Testis (tissue), 2 donors: ENCODE measurements at regions not wholly inside any gene's neighbourhood (a gene's known extent, or its start where the extent isn't known, plus 50 kb on each side); places are given as distances from the start of the nearest gene placed in this dataset.
A peak's percentile ranks its signal among the peaks of the same experiment; 100 is the strongest.

Experiments used
- DNase-seq: peaks from one replicate; pipeline ENCODE4 v3.0.0-alpha.2; 2019
- H3K27ac ChIP-seq, 2 donors: fragments of 200-600 bp; sonication (generic); one replicate each; pipeline ENCODE4 v1.5.1; 2019
- H3K27me3 ChIP-seq: fragments of 200-600 bp; sonication (generic); one replicate; pipeline ENCODE4 v1.5.1; 2019
- H3K36me3 ChIP-seq: fragments of 200-600 bp; sonication (generic); one replicate; pipeline ENCODE4 v1.5.1; 2017; ENCODE audit warnings: low read depth; ENCODE audit errors: missing control alignments
- H3K4me1 ChIP-seq: fragments of 200-600 bp; sonication (generic); one replicate; pipeline ENCODE4 v1.5.1; 2019
- H3K4me3 ChIP-seq, 2 donors: fragments of 200-600 bp; sonication (generic); one replicate each; pipeline ENCODE4 v1.5.1; 2017 to 2019
- H3K9me3 ChIP-seq: fragments of 200-600 bp; sonication (generic); one replicate; pipeline ENCODE4 v1.5.1; 2017
- POLR2A ChIP-seq: fragments of 450-650 bp; IDR thresholded peaks from one replicate; pipeline ENCODE4 v1.6.1; 2017; ENCODE audit warnings: antibody characterized with exemption, mild to moderate bottlenecking, moderate library complexity
- WGBS, 2 donors: methylation state at CpG; one replicate each; pipeline ENCODE4 v1.1.5; 2018; 5-methylcytosine and 5-hydroxymethylcytosine counted together
- intact Hi-C: fragments of 100-400 bp; cut with DNase I; formaldehyde crosslinking; loops from one replicate; pipeline ENCODE4 v1.15.1; 2023; ENCODE audit warnings: low total_unique reads
- TF ChIP-seq, protein P1 (sequence below), 3 experiments: fragments of 450-650 bp in 2 of 3; fragments of 200-600 bp in 1 of 3; sonication (generic) in 1 of 3; IDR thresholded peaks; one replicate each; pipeline ENCODE4 v1.5.1; 2016 to 2019; ENCODE audit warnings: antibody characterized with exemption in 3 of 3, mild to moderate bottlenecking in 2 of 3, moderate library complexity in 1 of 3

DNA sequence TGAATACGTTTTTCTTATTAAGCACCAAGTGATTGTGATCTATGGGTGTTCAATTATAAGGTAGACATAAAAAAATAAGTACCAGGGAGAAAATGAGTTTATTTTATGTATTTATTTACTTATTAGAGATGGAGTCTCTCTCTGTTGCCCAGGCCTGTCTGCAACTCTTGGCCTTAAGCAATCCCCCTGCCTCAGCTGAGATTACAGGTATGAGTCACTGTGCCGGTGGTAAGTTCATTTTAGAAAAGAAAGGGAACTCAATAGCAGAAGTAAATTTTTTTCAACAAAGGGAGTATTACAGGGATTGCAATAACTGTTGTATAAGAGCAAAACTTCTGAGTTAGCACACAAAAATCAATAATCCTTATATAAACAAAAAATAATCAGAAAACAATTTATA, 98.7 kb upstream of the FUT9 start:
- Histone ChIP-seq H3K4me1 (no peaks in the 10 kb centered on the region), H3K4me3 (no peak overlapping the region), H3K27me3 (no peaks in the 10 kb centered on the region), H3K27ac (no peak overlapping the region), H3K36me3 (no peaks in the 10 kb centered on the region), H3K9me3 (no peaks in the 10 kb centered on the region)
- intact Hi-C loops: no loop called here
- TF ChIP-seq, protein P1, sequence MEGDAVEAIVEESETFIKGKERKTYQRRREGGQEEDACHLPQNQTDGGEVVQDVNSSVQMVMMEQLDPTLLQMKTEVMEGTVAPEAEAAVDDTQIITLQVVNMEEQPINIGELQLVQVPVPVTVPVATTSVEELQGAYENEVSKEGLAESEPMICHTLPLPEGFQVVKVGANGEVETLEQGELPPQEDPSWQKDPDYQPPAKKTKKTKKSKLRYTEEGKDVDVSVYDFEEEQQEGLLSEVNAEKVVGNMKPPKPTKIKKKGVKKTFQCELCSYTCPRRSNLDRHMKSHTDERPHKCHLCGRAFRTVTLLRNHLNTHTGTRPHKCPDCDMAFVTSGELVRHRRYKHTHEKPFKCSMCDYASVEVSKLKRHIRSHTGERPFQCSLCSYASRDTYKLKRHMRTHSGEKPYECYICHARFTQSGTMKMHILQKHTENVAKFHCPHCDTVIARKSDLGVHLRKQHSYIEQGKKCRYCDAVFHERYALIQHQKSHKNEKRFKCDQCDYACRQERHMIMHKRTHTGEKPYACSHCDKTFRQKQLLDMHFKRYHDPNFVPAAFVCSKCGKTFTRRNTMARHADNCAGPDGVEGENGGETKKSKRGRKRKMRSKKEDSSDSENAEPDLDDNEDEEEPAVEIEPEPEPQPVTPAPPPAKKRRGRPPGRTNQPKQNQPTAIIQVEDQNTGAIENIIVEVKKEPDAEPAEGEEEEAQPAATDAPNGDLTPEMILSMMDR (IDR thresholded peaks at IDR 0.05): no peak
- TF ChIP-seq POLR2A: no peak
- DNase-seq: no peak
- 38 to 43% methylated on average over 2 of the region's 2 CpGs for WGBS, 2 donors

DNA sequence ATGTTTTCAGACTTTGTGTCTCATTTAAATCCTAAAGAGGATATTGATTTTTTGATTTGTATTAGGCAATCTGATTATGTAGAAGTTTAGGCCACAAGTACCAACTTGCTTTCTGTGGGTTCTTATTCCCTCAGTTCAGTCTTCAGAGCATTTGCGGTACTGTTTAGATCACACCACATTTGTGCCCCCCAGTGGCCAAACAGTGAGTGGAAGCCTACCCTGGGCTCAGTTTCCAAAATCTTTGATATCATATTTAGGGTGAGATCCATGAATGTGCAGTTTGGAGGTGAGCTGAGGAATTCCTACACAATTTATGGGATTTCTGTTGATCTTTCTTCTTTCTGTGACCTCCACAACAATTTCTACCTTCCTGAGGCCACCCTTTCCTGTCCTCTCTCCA, 92.3 kb upstream of the FUT9 start:
- 86 to 93% methylated on average over 1 of the region's 1 CpG for WGBS, 2 donors
- no peak overlapping the region for H3K27ac ChIP-seq
- no peaks in the 10 kb centered on the region for H3K36me3 ChIP-seq
- TF ChIP-seq, protein P1 (IDR thresholded peaks at IDR 0.05): peak in 2 of 3 experiments; percentile 9 to 35
- TF ChIP-seq POLR2A: no peak
- H3K27me3 ChIP-seq: no peaks in the 10 kb centered on the region
- intact Hi-C loops: no loop called here
- H3K4me1 ChIP-seq: no peaks in the 10 kb centered on the region
- no peaks in the 10 kb centered on the region for H3K9me3 ChIP-seq
- peak; percentile 18 for DNase-seq
- no peak overlapping the region for H3K4me3 ChIP-seq

DNA sequence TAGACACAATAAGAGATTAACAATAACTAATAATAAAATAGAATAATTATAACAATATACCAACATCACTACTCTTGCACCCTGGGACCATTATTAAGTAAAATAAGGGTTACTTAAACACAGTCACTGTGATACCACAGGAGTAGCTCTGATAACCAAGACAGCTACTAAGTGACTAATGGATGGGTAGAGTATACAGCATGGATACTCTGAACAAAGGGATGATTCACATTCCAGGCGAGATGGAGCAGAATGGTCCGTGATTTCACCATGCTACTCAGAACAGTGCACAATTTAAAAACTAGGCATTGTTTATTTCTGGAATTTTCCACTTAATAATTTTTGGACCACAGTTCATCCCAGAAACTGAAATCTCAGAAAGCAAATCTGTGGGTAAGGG, 80.0 kb upstream of the FUT9 start:
- no peak for DNase-seq
- Histone ChIP-seq H3K36me3 (no peaks in the 10 kb centered on the region), H3K4me1 (no peaks in the 10 kb centered on the region), H3K27ac (no peak overlapping the region), H3K27me3 (no peaks in the 10 kb centered on the region), H3K4me3 (no peak overlapping the region), H3K9me3 (no peaks in the 10 kb centered on the region)
- no peak for TF ChIP-seq POLR2A
- TF ChIP-seq, protein P1 (IDR thresholded peaks at IDR 0.05): no peak
- intact Hi-C loops: no loop called here
- 65 to 67% methylated on average over 2 of the region's 2 CpGs for WGBS, 2 donors

DNA sequence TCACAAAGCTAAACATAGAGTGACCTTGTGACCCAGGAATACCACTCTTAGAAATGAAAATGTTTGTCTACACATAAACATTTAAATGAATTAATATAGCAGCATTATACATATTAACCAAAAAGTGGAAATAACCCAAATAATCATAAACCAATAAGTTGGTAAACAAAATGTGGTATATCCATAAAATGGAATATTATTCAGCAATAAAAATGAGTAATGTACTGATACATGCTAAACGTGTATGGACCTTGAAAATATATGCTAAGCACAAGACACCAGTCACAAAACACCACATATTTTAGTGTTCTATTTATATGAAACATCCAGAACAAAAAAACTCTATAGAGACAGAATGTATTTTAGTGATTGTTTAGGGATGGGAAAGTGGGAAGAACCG, 68.9 kb upstream of the FUT9 start:
- Histone ChIP-seq H3K27me3 (no peaks in the 10 kb centered on the region), H3K9me3 (no peaks in the 10 kb centered on the region), H3K27ac (no peak overlapping the region), H3K36me3 (no peaks in the 10 kb centered on the region), H3K4me3 (no peak overlapping the region), H3K4me1 (no peaks in the 10 kb centered on the region)
- TF ChIP-seq, protein P1 (IDR thresholded peaks at IDR 0.05): no peak
- no peak for TF ChIP-seq POLR2A
- DNase-seq: no peak
- intact Hi-C loops: no loop called here
- WGBS, 2 donors: 94 to 96% methylated on average over 2 of the region's 2 CpGs

DNA sequence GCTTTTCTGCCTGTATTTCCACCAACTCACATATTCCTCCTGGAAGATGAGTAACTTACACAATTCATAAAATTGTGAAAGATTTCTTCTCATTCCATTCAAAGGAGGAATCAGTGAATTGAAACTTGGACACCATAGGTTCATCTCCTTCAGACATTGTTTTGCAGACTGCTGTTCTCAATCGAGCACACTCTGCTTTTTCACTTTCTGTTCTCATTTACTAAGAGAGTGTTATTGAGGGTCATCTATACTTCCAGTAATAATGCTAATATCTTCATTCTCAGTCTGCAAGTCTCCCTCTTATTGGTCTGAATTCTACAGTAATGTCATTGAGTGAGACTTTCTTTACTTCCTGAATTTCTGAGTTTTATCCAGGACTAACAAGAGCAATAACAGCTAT, 67.5 kb upstream of the FUT9 start:
- WGBS, 2 donors: 70 to 79% methylated on average over 1 of the region's 1 CpG
- no peaks in the 10 kb centered on the region for H3K36me3 ChIP-seq

More for the DNA sequence above, 67.5 kb upstream of the FUT9 start:
- no peaks in the 10 kb centered on the region for H3K9me3 ChIP-seq
- no peak overlapping the region for H3K27ac ChIP-seq
- H3K27me3 ChIP-seq: no peaks in the 10 kb centered on the region
- no peak for DNase-seq
- TF ChIP-seq POLR2A: no peak
- TF ChIP-seq, protein P1 (IDR thresholded peaks at IDR 0.05): no peak
- H3K4me3 ChIP-seq: no peak overlapping the region
- H3K4me1 ChIP-seq: no peaks in the 10 kb centered on the region
- intact Hi-C loops: no loop called here
